Esophagus muscularis mucosa (tissue), 4 donors: ENCODE measurements at regions not wholly inside any gene's neighbourhood (a gene's known extent, or its start where the extent isn't known, plus 50 kb on each side); places are given as distances from the start of the nearest gene placed in this dataset.

Experiments
- EP300 ChIP-seq: sonication (generic); formaldehyde crosslinking; IDR thresholded peaks from one replicate; pipeline ENCODE4 v1.6.1; 2017; ENCODE audit warnings: antibody characterized with exemption
- POLR2A ChIP-seq: fragments of 450-650 bp; IDR thresholded peaks from one replicate; pipeline ENCODE4 v1.6.1; 2017; ENCODE audit warnings: antibody characterized with exemption, moderate library complexity, mild to moderate bottlenecking, low read depth
- POLR2AphosphoS5 ChIP-seq, 2 donors: sonication (generic); formaldehyde crosslinking; IDR thresholded peaks; one replicate each; pipeline ENCODE4 v1.6.1; 2017; ENCODE audit warnings: antibody characterized with exemption in 2 of 2
- TF ChIP-seq, protein P1 (sequence below), 3 experiments: fragments of 200-600 bp in 2 of 3; fragments of 450-650 bp in 1 of 3; sonication (generic) in 2 of 3; IDR thresholded peaks; one replicate each; pipeline ENCODE4 v1.5.1; 2017 to 2019; ENCODE audit warnings: antibody characterized with exemption in 3 of 3, mild to moderate bottlenecking in 2 of 3, moderate library complexity in 1 of 3

DNA sequence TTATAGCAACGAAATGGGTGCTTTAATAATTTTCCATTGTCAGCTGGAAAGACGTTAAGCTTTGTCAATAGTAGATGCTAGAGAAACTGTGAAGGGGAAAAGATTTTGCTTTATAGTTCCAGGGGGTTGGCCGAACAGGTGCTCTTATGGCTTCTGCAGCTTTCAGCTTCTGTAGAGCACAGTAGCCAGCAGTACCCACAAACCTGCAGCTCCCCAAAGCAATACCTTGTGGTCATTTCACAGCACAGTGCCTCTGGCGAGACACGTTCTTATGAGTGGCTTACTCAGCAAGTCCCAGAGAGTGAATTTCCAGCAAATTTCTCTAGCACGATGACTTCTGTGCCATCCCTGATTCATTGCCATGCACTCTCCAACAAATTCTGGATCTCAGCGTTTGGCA is 416.3 kb upstream of the ATP2B1 start:
- TF ChIP-seq, protein P1, sequence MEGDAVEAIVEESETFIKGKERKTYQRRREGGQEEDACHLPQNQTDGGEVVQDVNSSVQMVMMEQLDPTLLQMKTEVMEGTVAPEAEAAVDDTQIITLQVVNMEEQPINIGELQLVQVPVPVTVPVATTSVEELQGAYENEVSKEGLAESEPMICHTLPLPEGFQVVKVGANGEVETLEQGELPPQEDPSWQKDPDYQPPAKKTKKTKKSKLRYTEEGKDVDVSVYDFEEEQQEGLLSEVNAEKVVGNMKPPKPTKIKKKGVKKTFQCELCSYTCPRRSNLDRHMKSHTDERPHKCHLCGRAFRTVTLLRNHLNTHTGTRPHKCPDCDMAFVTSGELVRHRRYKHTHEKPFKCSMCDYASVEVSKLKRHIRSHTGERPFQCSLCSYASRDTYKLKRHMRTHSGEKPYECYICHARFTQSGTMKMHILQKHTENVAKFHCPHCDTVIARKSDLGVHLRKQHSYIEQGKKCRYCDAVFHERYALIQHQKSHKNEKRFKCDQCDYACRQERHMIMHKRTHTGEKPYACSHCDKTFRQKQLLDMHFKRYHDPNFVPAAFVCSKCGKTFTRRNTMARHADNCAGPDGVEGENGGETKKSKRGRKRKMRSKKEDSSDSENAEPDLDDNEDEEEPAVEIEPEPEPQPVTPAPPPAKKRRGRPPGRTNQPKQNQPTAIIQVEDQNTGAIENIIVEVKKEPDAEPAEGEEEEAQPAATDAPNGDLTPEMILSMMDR (IDR thresholded peaks at IDR 0.05), result no peak
- no peak for TF ChIP-seq POLR2AphosphoS5 (IDR thresholded peaks at IDR 0.05)
- no peak for TF ChIP-seq POLR2A
- no peak for TF ChIP-seq EP300
